ENCODE measurements at regions not wholly inside any gene's neighbourhood (a gene's known extent, or its start where the extent isn't known, plus 50 kb on each side); places are given as distances from the start of the nearest gene placed in this dataset.

DNA sequence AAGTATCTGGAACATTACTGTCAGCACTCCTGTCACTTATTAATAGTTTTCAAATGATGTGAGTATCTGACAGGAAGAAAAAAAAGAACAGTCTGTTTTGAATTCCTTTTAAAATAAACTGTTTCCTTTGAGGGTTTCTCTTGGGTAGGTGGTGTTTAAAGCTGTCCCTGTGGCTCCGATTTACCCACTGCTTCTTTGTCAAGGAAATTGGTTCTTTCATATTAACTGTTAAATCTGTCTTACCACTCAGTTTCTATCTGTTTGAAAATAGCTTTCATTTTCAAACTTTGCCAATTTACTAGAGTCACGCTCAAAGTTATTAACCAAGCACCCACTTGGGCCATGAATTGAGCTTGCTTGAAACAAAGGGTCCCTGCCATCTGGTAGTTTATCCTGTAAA, 614.6 kb upstream of the NXPH2 start:
- Histone ChIP-seq H3K4me3 (no peak overlapping the region), H3K4me1 (no peaks in the 10 kb centered on the region), H3K9me3 (no peaks in the 10 kb centered on the region), H3K27ac (no peak overlapping the region), H3K27me3 (ENCODE audit: insufficient read depth in 3 of 3, low read length in 2 of 3) (no peaks in the 10 kb centered on the region), H3K36me3 (ENCODE audit: insufficient read depth in 1 of 2, low read depth in 1 of 2) (no peaks in the 10 kb centered on the region)
- TF ChIP-seq, protein P1, sequence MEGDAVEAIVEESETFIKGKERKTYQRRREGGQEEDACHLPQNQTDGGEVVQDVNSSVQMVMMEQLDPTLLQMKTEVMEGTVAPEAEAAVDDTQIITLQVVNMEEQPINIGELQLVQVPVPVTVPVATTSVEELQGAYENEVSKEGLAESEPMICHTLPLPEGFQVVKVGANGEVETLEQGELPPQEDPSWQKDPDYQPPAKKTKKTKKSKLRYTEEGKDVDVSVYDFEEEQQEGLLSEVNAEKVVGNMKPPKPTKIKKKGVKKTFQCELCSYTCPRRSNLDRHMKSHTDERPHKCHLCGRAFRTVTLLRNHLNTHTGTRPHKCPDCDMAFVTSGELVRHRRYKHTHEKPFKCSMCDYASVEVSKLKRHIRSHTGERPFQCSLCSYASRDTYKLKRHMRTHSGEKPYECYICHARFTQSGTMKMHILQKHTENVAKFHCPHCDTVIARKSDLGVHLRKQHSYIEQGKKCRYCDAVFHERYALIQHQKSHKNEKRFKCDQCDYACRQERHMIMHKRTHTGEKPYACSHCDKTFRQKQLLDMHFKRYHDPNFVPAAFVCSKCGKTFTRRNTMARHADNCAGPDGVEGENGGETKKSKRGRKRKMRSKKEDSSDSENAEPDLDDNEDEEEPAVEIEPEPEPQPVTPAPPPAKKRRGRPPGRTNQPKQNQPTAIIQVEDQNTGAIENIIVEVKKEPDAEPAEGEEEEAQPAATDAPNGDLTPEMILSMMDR (IDR thresholded peaks at IDR 0.05), result no peak
- no peak for ATAC-seq
- DNase-seq, result no peak
- intact Hi-C loops (cut with DNase I), result no loop called here
- 65 to 68% (median 67%) methylated on average over 2 of the region's 2 CpGs for WGBS, 3 donors

DNA sequence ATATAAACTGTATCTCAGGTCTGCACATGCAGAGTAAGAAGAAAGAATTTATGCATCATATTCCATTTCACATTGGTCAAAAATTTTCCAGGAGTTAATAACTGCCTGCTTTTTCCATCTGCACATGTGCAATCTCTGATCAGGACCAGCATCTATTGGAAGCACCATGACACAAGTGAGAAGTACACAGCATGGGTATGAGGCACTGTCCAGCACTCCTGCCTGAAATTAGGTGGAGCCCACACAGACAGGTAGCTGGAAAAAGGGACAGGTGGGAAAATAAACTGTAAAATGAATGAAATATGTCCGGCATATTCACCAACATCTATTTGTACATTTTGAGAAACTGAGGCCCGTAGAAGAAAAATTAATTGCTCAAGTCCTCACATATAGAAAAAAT, 609.2 kb upstream of the NXPH2 start:
- intact Hi-C loops (cut with DNase I), result no loop called here
- no peak for ATAC-seq
- Histone ChIP-seq H3K4me3 (no peak overlapping the region), H3K9me3 (no peaks in the 10 kb centered on the region), H3K4me1 (no peaks in the 10 kb centered on the region), H3K27me3 (ENCODE audit: insufficient read depth in 3 of 3, low read length in 2 of 3) (no peaks in the 10 kb centered on the region), H3K36me3 (ENCODE audit: insufficient read depth in 1 of 2, low read depth in 1 of 2) (no peaks in the 10 kb centered on the region), H3K27ac (no peak overlapping the region)
- no peak for DNase-seq
- TF ChIP-seq, protein P1 (IDR thresholded peaks at IDR 0.05), result no peak
- 87 to 94% (median 87%) methylated on average over 2 of the region's 2 CpGs for WGBS, 3 donors

DNA sequence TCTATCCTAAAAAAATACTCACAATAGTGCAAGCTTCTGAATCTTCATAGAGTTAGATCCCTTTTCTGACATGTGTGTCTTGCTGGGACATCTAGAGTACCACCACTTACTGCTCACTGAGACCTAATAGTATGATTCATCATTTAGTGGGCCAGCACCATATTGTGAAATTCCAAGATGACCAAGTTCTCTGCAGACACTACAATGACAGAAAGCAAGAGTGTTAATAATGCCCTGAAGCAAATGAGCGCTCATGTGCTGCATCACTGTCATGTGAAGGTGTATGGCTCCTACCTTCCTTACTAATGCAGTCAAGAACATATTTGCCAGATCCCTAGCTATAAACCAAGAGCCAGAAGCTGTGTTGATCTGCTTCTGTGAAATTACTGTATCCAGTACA, 606.2 kb upstream of the NXPH2 start:
- Histone ChIP-seq H3K27ac (no peak overlapping the region), H3K4me1 (no peaks in the 10 kb centered on the region), H3K36me3 (ENCODE audit: insufficient read depth in 1 of 2, low read depth in 1 of 2) (no peaks in the 10 kb centered on the region), H3K9me3 (no peaks in the 10 kb centered on the region), H3K27me3 (ENCODE audit: insufficient read depth in 3 of 3, low read length in 2 of 3) (no peaks in the 10 kb centered on the region), H3K4me3 (no peak overlapping the region)
- WGBS, 3 donors, result 93 to 97% (median 93%) methylated on average over 1 of the region's 1 CpG
- no peak for DNase-seq
- ATAC-seq, result no peak
- intact Hi-C loops (cut with DNase I), result no loop called here
- TF ChIP-seq, protein P1 (IDR thresholded peaks at IDR 0.05), result no peak

DNA sequence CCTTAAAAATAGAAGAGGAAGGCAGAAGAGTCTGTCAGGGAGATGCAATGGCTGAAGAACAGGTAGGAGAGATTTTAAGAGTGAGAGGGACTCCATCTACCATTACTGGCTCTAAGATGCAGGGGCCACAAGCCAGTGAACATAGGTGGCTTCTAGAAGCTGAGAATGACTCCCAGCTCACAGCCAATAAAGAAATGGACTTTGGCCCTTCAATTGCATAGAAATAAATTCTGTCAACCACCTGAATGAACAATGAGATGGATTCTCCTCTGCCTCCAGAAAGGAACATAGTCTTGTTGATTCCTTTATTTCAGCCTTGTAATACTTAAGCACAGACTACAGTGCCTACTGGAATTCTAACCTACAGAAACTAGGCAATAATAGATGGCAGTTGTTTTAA, 603.3 kb upstream of the NXPH2 start:
- H3K4me3 ChIP-seq, result no peak overlapping the region
- no peaks in the 10 kb centered on the region for H3K4me1 ChIP-seq
- H3K9me3 ChIP-seq, result no peaks in the 10 kb centered on the region
- intact Hi-C loops (cut with DNase I), result no loop called here
- ATAC-seq (no peak), DNase-seq (no peak)
- no peaks in the 10 kb centered on the region for H3K27me3 ChIP-seq (ENCODE audit: insufficient read depth in 3 of 3, low read length in 2 of 3)
- no peak overlapping the region for H3K27ac ChIP-seq
- H3K36me3 ChIP-seq (ENCODE audit: insufficient read depth in 1 of 2, low read depth in 1 of 2), result no peaks in the 10 kb centered on the region
- TF ChIP-seq, protein P1 (IDR thresholded peaks at IDR 0.05), result no peak

DNA sequence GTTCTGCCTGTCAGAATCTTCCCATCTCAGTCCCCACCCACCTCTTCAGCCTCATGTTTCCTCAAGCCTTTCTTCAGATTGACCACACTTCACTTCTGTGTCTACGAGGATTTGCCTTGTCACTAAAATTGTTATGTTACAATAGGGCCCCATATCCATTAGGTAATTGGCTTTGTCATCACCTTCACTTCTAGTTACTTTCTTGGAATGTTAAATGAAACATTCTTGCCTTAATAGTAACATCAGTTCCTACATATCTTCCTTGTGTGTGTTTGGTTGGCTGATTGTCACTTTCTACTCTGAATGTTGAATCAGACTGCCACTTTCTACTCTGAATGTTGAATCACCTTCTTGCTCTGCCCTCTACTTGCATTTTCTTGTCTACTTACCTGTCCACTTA, 599.9 kb upstream of the NXPH2 start:
- TF ChIP-seq, protein P1 (IDR thresholded peaks at IDR 0.05), result no peak
- ATAC-seq (no peak), DNase-seq (no peak)
- 75 to 88% (median 87%) methylated on average over 1 of the region's 1 CpG for WGBS, 3 donors
- H3K4me1 ChIP-seq, result no peaks in the 10 kb centered on the region
- no peak overlapping the region for H3K4me3 ChIP-seq
- no peaks in the 10 kb centered on the region for H3K9me3 ChIP-seq
- intact Hi-C loops (cut with DNase I), result no loop called here
- H3K27me3 ChIP-seq (ENCODE audit: insufficient read depth in 3 of 3, low read length in 2 of 3), result no peaks in the 10 kb centered on the region
- H3K27ac ChIP-seq, result no peak overlapping the region
- no peaks in the 10 kb centered on the region for H3K36me3 ChIP-seq (ENCODE audit: insufficient read depth in 1 of 2, low read depth in 1 of 2)

Measured in psoas muscle (tissue), 7 donors.